GM18867 (cell line): ENCODE measurements at regions not wholly inside any gene's neighbourhood (a gene's known extent, or its start where the extent isn't known, plus 50 kb on each side); places are given as distances from the start of the nearest gene placed in this dataset.
A peak's percentile ranks its signal among the peaks of the same experiment; 100 is the strongest.

Experiments
- ATAC-seq: cut with Tn5 transposase; IDR thresholded peaks from one replicate; pipeline ENCODE4 v1.9.1; 2021; ENCODE audit warnings: mild to moderate bottlenecking, moderate library complexity; ENCODE audit not compliant: unreplicated experiment

GRCh38 chr11:27907530-27907929 is 200.4 kb downstream of the KIF18A start:
- no peak for ATAC-seq

GRCh38 chr11:27907091-27907490 is 200.9 kb downstream of the KIF18A start:
- ATAC-seq: no peak

- ATAC-seq: no peak
These were observed 203.4 kb downstream of the KIF18A start for GRCh38 chr11:27904358-27905055.

GRCh38 chr11:27902981-27903624 is 202.8 kb upstream of the BDNF start:
- no peak for ATAC-seq

- no peak for ATAC-seq
These were observed 197.9 kb upstream of the BDNF start for GRCh38 chr11:27898166-27898565.

- ATAC-seq: no peak
These were observed 195.8 kb upstream of the BDNF start for GRCh38 chr11:27896096-27896495.

GRCh38 chr11:27894552-27894951 is 194.3 kb upstream of the BDNF start:
- ATAC-seq: no peak

- no peak for ATAC-seq
These were observed 186.6 kb upstream of the BDNF start for GRCh38 chr11:27886857-27887256.

- ATAC-seq: peak; percentile 65
These were observed 181.9 kb upstream of the BDNF start for GRCh38 chr11:27882066-27882697.

- no peak for ATAC-seq
These were observed 175.8 kb upstream of the BDNF start for GRCh38 chr11:27875831-27876775.

- ATAC-seq: no peak
These were observed 175.0 kb upstream of the BDNF start for GRCh38 chr11:27874998-27875830.

- ATAC-seq: no peak
These were observed 173.4 kb upstream of the BDNF start for GRCh38 chr11:27873664-27874063.

GRCh38 chr11:27871056-27871455 is 170.8 kb upstream of the BDNF start:
- no peak for ATAC-seq

- ATAC-seq: no peak
These were observed 169.4 kb upstream of the BDNF start for GRCh38 chr11:27869701-27870100.

- no peak for ATAC-seq
These were observed 168.5 kb upstream of the BDNF start for GRCh38 chr11:27868709-27869108.

GRCh38 chr11:27868226-27868625 is 168.0 kb upstream of the BDNF start:
- no peak for ATAC-seq

- no peak for ATAC-seq
These were observed 164.8 kb upstream of the BDNF start for GRCh38 chr11:27865105-27865504.

GRCh38 chr11:27864611-27865010 is 164.4 kb upstream of the BDNF start:
- no peak for ATAC-seq

- ATAC-seq: no peak
These were observed 163.8 kb upstream of the BDNF start for GRCh38 chr11:27864091-27864491.

GRCh38 chr11:27863637-27864036 is 163.4 kb upstream of the BDNF start:
- no peak for ATAC-seq
